ENCODE measurements at regions not wholly inside any gene's neighbourhood (a gene's known extent, or its start where the extent isn't known, plus 50 kb on each side); places are given as distances from the start of the nearest gene placed in this dataset.

- TF ChIP-seq, protein P1, sequence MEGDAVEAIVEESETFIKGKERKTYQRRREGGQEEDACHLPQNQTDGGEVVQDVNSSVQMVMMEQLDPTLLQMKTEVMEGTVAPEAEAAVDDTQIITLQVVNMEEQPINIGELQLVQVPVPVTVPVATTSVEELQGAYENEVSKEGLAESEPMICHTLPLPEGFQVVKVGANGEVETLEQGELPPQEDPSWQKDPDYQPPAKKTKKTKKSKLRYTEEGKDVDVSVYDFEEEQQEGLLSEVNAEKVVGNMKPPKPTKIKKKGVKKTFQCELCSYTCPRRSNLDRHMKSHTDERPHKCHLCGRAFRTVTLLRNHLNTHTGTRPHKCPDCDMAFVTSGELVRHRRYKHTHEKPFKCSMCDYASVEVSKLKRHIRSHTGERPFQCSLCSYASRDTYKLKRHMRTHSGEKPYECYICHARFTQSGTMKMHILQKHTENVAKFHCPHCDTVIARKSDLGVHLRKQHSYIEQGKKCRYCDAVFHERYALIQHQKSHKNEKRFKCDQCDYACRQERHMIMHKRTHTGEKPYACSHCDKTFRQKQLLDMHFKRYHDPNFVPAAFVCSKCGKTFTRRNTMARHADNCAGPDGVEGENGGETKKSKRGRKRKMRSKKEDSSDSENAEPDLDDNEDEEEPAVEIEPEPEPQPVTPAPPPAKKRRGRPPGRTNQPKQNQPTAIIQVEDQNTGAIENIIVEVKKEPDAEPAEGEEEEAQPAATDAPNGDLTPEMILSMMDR (IDR thresholded peaks at IDR 0.05) = no peak
- TF ChIP-seq POLR2A (IDR thresholded peaks at IDR 0.05) = no peak
Observed at GRCh38 chr6:82032444-82032843, 215.1 kb downstream of the IBTK start.

Measured in esophagus squamous epithelium (tissue), 4 donors.